NCI-H2196 (cell line): ENCODE measurements at regions not wholly inside any gene's neighbourhood (a gene's known extent, or its start where the extent isn't known, plus 50 kb on each side); places are given as distances from the start of the nearest gene placed in this dataset.
"Not testable (repeated sequence)": the region's sequence is repeated elsewhere in the genome, so short reads cannot be mapped to it uniquely, and the experiment has no call there.

Experiments used
- DNase-seq: peaks from one replicate; lab custom pipeline; 2025; ENCODE audit not compliant: unreplicated experiment; lab: John Stamatoyannopoulos, UW

GRCh38 chr1:227508431-227508830 is 54.9 kb upstream of the ZNF678 start:
- no peak for DNase-seq

GRCh38 chr1:227506490-227507393 is 56.6 kb upstream of the ZNF678 start:
- DNase-seq, result not testable (repeated sequence)

- DNase-seq, result not testable (repeated sequence)
These were observed 67.3 kb upstream of the ZNF678 start for GRCh38 chr1:227496045-227496444.

GRCh38 chr1:227493863-227494551 is 69.3 kb upstream of the ZNF678 start:
- DNase-seq, result not testable (repeated sequence)

- no peak for DNase-seq
These were observed 72.9 kb upstream of the ZNF678 start for GRCh38 chr1:227490478-227490877.

GRCh38 chr1:227490001-227490400 is 73.4 kb upstream of the ZNF678 start:
- no peak for DNase-seq

GRCh38 chr1:227489572-227489971 is 73.8 kb upstream of the ZNF678 start:
- no peak for DNase-seq

GRCh38 chr1:227487606-227488005 is 75.8 kb upstream of the ZNF678 start:
- DNase-seq, result no peak

GRCh38 chr1:227486559-227486958 is 76.8 kb upstream of the ZNF678 start:
- no peak for DNase-seq

- no peak for DNase-seq
These were observed 81.4 kb upstream of the ZNF678 start for GRCh38 chr1:227482023-227482299.

GRCh38 chr1:227474072-227474471 is 89.3 kb upstream of the ZNF678 start:
- not testable (repeated sequence) for DNase-seq

GRCh38 chr1:227472772-227473171 is 90.6 kb upstream of the ZNF678 start:
- no peak for DNase-seq

GRCh38 chr1:227470688-227471087 is 92.7 kb upstream of the ZNF678 start:
- DNase-seq, result no peak

- no peak for DNase-seq
These were observed 93.6 kb upstream of the ZNF678 start for GRCh38 chr1:227469708-227470107.

GRCh38 chr1:227466039-227466645 is 97.2 kb upstream of the ZNF678 start:
- DNase-seq, result no peak

GRCh38 chr1:227465256-227465655 is 98.1 kb upstream of the ZNF678 start:
- no peak for DNase-seq

- peak; percentile 15 for DNase-seq
These were observed 103.4 kb upstream of the ZNF678 start for GRCh38 chr1:227459977-227460376.

- no peak for DNase-seq
These were observed 104.0 kb upstream of the ZNF678 start for GRCh38 chr1:227459326-227459841.

GRCh38 chr1:227454686-227455085 is 108.7 kb upstream of the ZNF678 start:
- no peak for DNase-seq

- DNase-seq, result no peak
These were observed 109.6 kb upstream of the ZNF678 start for GRCh38 chr1:227453631-227454355.

- no peak for DNase-seq
These were observed 111.4 kb upstream of the ZNF678 start for GRCh38 chr1:227451954-227452353.
